ENCODE measurements at regions not wholly inside any gene's neighbourhood (a gene's known extent, or its start where the extent isn't known, plus 50 kb on each side); places are given as distances from the start of the nearest gene placed in this dataset.

DNA sequence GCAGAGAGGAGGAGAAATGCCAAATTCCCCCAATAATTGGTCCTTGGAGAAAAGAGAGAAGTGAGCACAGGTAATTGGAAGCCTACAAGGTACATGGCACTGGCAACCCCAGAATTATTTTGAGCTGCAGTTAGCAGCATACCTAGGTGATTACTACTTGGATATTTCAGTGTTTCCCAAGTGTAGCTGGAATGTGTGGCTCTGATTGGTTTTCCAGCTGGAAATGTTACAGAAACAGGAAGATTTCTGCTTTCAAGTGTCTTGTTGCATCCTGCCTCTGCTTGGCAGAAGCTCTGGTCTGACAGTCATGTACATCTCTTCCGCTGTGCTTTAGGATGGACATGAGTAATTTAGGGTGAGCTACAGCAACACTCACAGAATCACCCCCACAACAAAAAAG lies 262.1 kb downstream of the ENC1 start:
- ChIA-PET SMC1A (ENCODE audit: uncharacterized antibody, unreplicated experiment) (no interaction called here), CTCF (interaction anchor here (1.0 kb wide), 1 partner anchor 476 kb away, joined by 3 read pairs; no protein-coding TSS in a partner anchor), POLR2A (no interaction called here), RAD21 (ENCODE audit: unreplicated experiment) (no interaction called here)
- Histone ChIP-seq H3K27me3 (replicated peaks in 1 of 2; ENCODE audit: control insufficient read depth in 2 of 2, insufficient read depth in 2 of 2, low read length in 1 of 2) (no peaks in the 10 kb centered on the region), H3K27ac (ENCODE audit: control insufficient read depth, insufficient read depth) (no peak overlapping the region), H3K4me3 (no peak overlapping the region), H3K9me3 (replicated peaks; ENCODE audit: control insufficient read depth, insufficient read depth, low read length) (no peaks in the 10 kb centered on the region; the same call in 2 of the 3 replicates), H3K4me1 (ENCODE audit: control insufficient read depth, insufficient read depth, low read length) (no peaks in the 10 kb centered on the region), H2AFZ (ENCODE audit: control insufficient read depth, low read depth, low read length) (no peak overlapping the region), H3K79me2 (ENCODE audit: control insufficient read depth, insufficient read depth, low read length) (no peaks in the 10 kb centered on the region), H3K4me2 (ENCODE audit: control insufficient read depth, insufficient read depth) (no peak overlapping the region), H3K36me3 (ENCODE audit: control insufficient read depth in 2 of 2, insufficient read depth in 2 of 2, low read length in 1 of 2) (no peaks in the 10 kb centered on the region), H3K9ac (ENCODE audit: control insufficient read depth, insufficient read depth, low read length) (no peak overlapping the region), H4K20me1 (ENCODE audit: control insufficient read depth, insufficient read depth) (no peaks in the 10 kb centered on the region)
- TF ChIP-seq NFYA (IDR thresholded peaks at IDR 0.05; ENCODE audit: borderline replicate concordance, low read depth, low read length) (no peak), WRNIP1 (IDR thresholded peaks at IDR 0.05; ENCODE audit: borderline replicate concordance, low read depth, low read length) (no peak), HDAC2 (IDR thresholded peaks at IDR 0.05) (no peak), ETV6 (conservative IDR thresholded peaks at IDR 0.05 in 1 of 2, IDR thresholded peaks at IDR 0.05 in 1 of 2; ENCODE audit: borderline replicate concordance in 1 of 2, low read depth in 1 of 2) (no peak), CBX5 (IDR thresholded peaks at IDR 0.05; ENCODE audit: low read depth) (no peak), RAD21 (IDR thresholded peaks at IDR 0.05; ENCODE audit: insufficient read depth, low read depth, low read length) (no peak), KLF5 (IDR thresholded peaks at IDR 0.05; ENCODE audit: partially characterized antibody) (no peak), STAT3 (IDR thresholded peaks at IDR 0.05; ENCODE audit: low read depth, low read length) (no peak), SMAD1 (IDR thresholded peaks at IDR 0.05; ENCODE audit: low read depth, partially characterized antibody) (no peak)
- no TSS peak for BruUV-seq (replicated peaks)
- no peak for DNase-seq (ENCODE audit: low read depth, low spot score)
- FAIRE-seq, result no peak
- 60% methylated on average over 1 of the region's 1 CpG for WGBS (ENCODE audit: insufficient coverage, insufficient replicate concordance, low lambda C conversion rate, missing lambda C conversion rate)
- intact Hi-C loops (cut with micrococcal nuclease; ENCODE audit: unreplicated experiment) (no loop called here), in situ Hi-C loops (cut with MboI) (no loop called here)
- no peak for ATAC-seq

GRCh38 chr5:74376187-74376586 lies 264.3 kb downstream of the ENC1 start:
- no peak overlapping the region for H3K4me3 ChIP-seq
- in situ Hi-C loops (cut with MboI), result no loop called here
- H3K36me3 ChIP-seq (ENCODE audit: control insufficient read depth in 2 of 2, insufficient read depth in 2 of 2, low read length in 1 of 2), result no peaks in the 10 kb centered on the region
- H3K4me1 ChIP-seq (ENCODE audit: control insufficient read depth, insufficient read depth, low read length), result no peaks in the 10 kb centered on the region
- ATAC-seq, result peak; percentile 76
- WGBS (ENCODE audit: insufficient coverage, insufficient replicate concordance, low lambda C conversion rate, missing lambda C conversion rate), result 0% methylated on average over 1 of the region's 1 CpG
- H3K79me2 ChIP-seq (ENCODE audit: control insufficient read depth, insufficient read depth, low read length), result no peaks in the 10 kb centered on the region
- TF ChIP-seq MXI1 (IDR thresholded peaks at IDR 0.05; ENCODE audit: low read depth, low read length) (no peak), IKZF1 (conservative IDR thresholded peaks at IDR 0.05) (0 out of 2 replicates have a peak, but pooled peaks have one; percentile 18)
- no peaks in the 10 kb centered on the region for H4K20me1 ChIP-seq (ENCODE audit: control insufficient read depth, insufficient read depth)
- RAD21 ChIA-PET (ENCODE audit: unreplicated experiment), result no interaction called here
- intact Hi-C loops (cut with micrococcal nuclease; ENCODE audit: unreplicated experiment), result no loop called here
- no peak for DNase-seq (ENCODE audit: low read depth, low spot score)
- H3K4me2 ChIP-seq (ENCODE audit: control insufficient read depth, insufficient read depth), result no peak overlapping the region
- SMC1A ChIA-PET (ENCODE audit: uncharacterized antibody, unreplicated experiment), result interaction anchor here (1.1 kb wide), 1 partner anchor 44 kb away, joined by 3 read pairs; no protein-coding TSS in a partner anchor
- CTCF ChIA-PET, result no interaction called here
- POLR2A ChIA-PET, result no interaction called here
- FAIRE-seq, result no peak
- no peak overlapping the region for H2AFZ ChIP-seq (ENCODE audit: control insufficient read depth, low read depth, low read length)
- H3K9me3 ChIP-seq (replicated peaks; ENCODE audit: control insufficient read depth, insufficient read depth, low read length), result no peaks in the 10 kb centered on the region; the same call in 2 of the 3 replicates
- no peaks in the 10 kb centered on the region for H3K27me3 ChIP-seq (replicated peaks in 1 of 2; ENCODE audit: control insufficient read depth in 2 of 2, insufficient read depth in 2 of 2, low read length in 1 of 2)
- no peak overlapping the region for H3K27ac ChIP-seq (ENCODE audit: control insufficient read depth, insufficient read depth)
- H3K9ac ChIP-seq (ENCODE audit: control insufficient read depth, insufficient read depth, low read length), result no peak overlapping the region
- BruUV-seq (replicated peaks), result no TSS peak
